C4-2B (cell line): ENCODE measurements at regions not wholly inside any gene's neighbourhood (a gene's known extent, or its start where the extent isn't known, plus 50 kb on each side); places are given as distances from the start of the nearest gene placed in this dataset.

Experiments used
- CTCF ChIP-seq: fragments of 450-650 bp; conservative IDR thresholded peaks from 2 replicates; pipeline ENCODE4 v1.5.1; 2017; ENCODE audit warnings: mild to moderate bottlenecking
- ZFX ChIP-seq: fragments of 450-650 bp; IDR thresholded peaks from 2 replicates; pipeline ENCODE4 v1.6.1; 2017

- no peak for TF ChIP-seq CTCF
- TF ChIP-seq ZFX: no peak
Observed at GRCh38 chr1:193421487-193421886, 235.1 kb upstream of the B3GALT2 start.
